Brain microvascular endothelial cell (primary cell): ENCODE measurements at regions not wholly inside any gene's neighbourhood (a gene's known extent, or its start where the extent isn't known, plus 50 kb on each side); places are given as distances from the start of the nearest gene placed in this dataset.

ENCODE experiments used
- DNase-seq: peaks from one replicate; pipeline ENCODE4 v3.0.0-alpha.2; 2020
- H3K27ac ChIP-seq: fragments of 250-450 bp; sonication (Bioruptor Pico); 2 replicates; pipeline ENCODE4 v1.5.1; 2020; ENCODE audit warnings: mild to moderate bottlenecking, moderate library complexity
- H3K27me3 ChIP-seq: fragments of 250-450 bp; sonication (Bioruptor Pico); replicated peaks from 2 replicates; pipeline ENCODE4 v1.5.1; 2020; ENCODE audit warnings: mild to moderate bottlenecking
- H3K36me3 ChIP-seq: fragments of 250-450 bp; sonication (Bioruptor Pico); replicated peaks from 2 replicates; pipeline ENCODE4 v1.5.1; 2020; ENCODE audit warnings: mild to moderate bottlenecking
- H3K4me3 ChIP-seq: 2 replicates; pipeline ENCODE4 v1.5.1; 2011; ENCODE audit warnings: low read depth, mild to moderate bottlenecking, control low read depth, low read length, moderate library complexity
- in situ Hi-C: cut with HindIII; loops from 2 replicates; pipeline ENCODE4 v1.10.0; 2017; ENCODE audit warnings: low sequenced_read_pairs, low pct_ligation_motif_present
- TF ChIP-seq, protein P1 (sequence below): IDR thresholded peaks from 2 replicates; pipeline ENCODE4 v1.5.1; 2011; ENCODE audit warnings: low read depth, mild to moderate bottlenecking, moderate library complexity, low read length, control low read depth, inconsistent platforms; ENCODE audit errors: missing control alignments

DNA sequence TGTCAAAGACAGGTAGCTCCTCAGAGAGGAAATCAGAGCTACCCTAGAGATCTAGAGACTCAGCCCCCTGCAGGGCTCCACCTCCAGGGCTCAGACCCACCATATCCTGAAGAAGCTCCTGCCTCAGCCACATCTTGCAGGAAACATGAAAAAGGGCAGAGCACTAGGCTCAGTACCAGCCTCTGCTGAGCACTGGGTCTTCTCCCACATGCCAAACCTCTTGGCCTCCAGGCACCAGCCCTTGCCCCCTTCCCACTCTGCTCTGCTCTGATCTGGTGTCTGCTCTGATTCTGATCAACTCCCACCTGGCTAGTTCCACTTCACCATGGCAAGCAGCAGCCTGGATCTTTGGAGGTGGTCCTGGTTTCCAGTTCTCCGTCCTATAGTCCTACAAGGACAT is 114.3 kb upstream of the SLC66A3 start:
- Histone ChIP-seq H3K27ac (no peak overlapping the region), H3K4me3 (no peak overlapping the region), H3K27me3 (no peaks in the 10 kb centered on the region), H3K36me3 (no peaks in the 10 kb centered on the region)
- in situ Hi-C loops = no loop called here
- TF ChIP-seq, protein P1, sequence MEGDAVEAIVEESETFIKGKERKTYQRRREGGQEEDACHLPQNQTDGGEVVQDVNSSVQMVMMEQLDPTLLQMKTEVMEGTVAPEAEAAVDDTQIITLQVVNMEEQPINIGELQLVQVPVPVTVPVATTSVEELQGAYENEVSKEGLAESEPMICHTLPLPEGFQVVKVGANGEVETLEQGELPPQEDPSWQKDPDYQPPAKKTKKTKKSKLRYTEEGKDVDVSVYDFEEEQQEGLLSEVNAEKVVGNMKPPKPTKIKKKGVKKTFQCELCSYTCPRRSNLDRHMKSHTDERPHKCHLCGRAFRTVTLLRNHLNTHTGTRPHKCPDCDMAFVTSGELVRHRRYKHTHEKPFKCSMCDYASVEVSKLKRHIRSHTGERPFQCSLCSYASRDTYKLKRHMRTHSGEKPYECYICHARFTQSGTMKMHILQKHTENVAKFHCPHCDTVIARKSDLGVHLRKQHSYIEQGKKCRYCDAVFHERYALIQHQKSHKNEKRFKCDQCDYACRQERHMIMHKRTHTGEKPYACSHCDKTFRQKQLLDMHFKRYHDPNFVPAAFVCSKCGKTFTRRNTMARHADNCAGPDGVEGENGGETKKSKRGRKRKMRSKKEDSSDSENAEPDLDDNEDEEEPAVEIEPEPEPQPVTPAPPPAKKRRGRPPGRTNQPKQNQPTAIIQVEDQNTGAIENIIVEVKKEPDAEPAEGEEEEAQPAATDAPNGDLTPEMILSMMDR = no peak
- no peak for DNase-seq

DNA sequence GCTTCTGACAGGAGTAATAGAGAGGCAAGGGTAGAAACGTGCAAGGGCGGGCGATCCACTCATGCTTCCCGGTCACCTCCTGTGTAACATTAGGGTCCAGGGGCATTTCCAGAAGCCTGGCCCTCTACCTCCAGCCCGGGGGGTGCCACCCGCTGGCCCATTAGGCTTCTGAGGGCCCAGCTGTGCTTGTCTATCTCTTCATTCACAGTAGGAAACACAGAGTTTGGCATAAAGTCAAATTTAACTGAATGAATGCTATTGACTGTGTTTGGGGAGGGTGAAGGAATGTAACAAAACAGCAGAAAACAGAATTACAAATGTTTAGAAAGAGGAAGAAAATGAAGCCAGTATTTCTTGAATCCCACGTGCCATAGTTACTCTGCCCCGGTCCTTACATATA is 112.4 kb upstream of the SLC66A3 start:
- TF ChIP-seq, protein P1 = no peak
- Histone ChIP-seq H3K27ac (no peak overlapping the region), H3K27me3 (no peaks in the 10 kb centered on the region), H3K36me3 (no peaks in the 10 kb centered on the region), H3K4me3 (no peak overlapping the region)
- no peak for DNase-seq
- in situ Hi-C loops = no loop called here

DNA sequence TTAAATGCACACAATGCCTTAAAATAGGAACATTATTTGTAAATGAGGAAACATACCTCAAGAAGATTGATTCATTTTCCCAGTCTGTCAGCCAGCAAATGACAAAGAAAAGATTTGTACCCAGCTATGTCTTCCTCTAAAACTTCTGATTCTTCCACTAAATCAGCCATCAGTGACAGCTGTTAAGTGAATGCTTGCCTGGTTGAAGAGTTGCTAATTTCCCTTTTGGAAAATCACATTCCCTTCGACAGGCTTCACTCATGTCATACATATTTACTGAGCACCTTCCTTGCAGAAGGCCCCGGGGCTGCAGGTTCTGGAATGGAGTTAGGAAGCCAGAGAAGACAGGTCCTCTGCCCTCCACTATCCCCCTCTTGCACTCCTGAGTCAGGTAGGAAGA is 112.0 kb upstream of the SLC66A3 start:
- in situ Hi-C loops = no loop called here
- Histone ChIP-seq H3K4me3 (no peak overlapping the region), H3K36me3 (no peaks in the 10 kb centered on the region), H3K27ac (no peak overlapping the region), H3K27me3 (no peaks in the 10 kb centered on the region)
- TF ChIP-seq, protein P1 = no peak
- no peak for DNase-seq

DNA sequence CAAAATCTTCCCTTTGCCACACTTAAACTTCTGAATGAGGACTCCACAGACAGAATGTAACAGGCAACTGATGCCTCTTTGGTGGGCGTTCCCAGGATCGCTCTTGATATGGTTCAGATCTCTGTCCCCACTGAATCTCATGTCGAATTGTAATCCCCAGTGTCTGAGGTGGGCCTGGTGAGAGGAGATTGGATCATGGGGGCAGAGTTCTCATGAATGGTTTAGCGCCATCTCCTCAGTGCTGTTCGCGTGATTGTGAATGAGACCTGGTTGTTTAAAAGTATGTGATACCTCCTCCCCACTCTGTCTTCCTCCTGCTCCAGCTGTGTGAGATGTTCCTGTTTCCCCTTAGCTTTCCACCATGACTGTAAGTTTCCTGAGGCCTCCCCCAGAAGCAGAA is 111.1 kb upstream of the SLC66A3 start:
- no peaks in the 10 kb centered on the region for H3K27me3 ChIP-seq
- DNase-seq = no peak
- TF ChIP-seq, protein P1 = no peak
- in situ Hi-C loops = no loop called here
- no peak overlapping the region for H3K4me3 ChIP-seq
- no peaks in the 10 kb centered on the region for H3K36me3 ChIP-seq
- H3K27ac ChIP-seq = no peak overlapping the region

DNA sequence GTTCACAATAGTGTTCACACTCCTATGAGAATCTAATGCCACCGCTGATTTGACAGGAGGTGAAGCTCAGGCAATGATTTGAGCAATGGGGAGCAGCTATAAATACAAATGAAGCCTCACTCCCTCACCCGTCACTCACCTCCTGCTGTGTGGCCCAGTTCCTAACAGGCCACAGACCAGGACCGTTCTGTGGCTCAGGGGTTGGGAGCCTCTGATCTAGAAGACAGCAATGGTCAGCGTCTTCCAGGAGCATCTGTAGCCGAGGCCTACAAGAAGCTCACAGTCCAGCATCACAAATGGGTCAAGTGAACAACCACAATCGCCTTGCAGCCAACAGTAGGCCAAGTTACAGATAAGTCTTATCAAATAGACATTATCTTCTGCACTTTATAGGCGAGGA is 110.0 kb upstream of the SLC66A3 start:
- DNase-seq = no peak
- TF ChIP-seq, protein P1 = no peak
- in situ Hi-C loops = no loop called here

DNA sequence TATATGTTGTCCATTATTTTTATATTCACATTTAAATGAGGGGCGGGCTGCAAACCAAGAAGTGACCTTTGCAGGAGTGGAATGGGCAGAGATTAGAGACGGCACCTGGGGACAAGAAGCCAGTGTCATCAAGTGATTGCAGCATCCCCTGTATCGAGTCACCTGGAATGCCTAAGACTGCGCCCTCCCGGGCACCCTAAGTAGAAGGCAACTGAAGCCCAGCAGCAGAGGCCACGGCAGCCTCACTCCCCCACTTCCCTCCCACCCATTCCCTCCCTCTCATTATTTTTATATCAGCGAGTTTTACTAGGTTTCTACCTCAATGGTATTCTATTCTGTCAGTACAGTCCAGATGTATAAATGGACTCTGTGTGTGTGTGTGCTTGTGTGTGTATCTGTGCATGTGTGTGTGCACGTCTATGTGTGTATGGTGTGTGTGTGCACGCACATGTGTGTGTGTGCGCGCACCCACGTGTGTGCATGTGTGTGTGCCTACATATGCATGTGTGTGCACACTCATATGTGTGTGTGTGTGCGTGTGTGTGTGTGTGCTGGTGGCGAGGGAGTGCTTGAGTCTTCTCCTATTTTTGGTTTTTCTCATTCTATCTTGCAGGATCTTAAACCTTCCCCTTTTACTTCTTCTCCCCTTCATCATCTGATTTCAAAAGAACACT is 106.8 kb upstream of the SLC66A3 start:
- TF ChIP-seq, protein P1 = no peak
- no peak for DNase-seq
- Histone ChIP-seq H3K4me3 (no peak overlapping the region), H3K27ac (no peak overlapping the region), H3K27me3 (no peaks in the 10 kb centered on the region), H3K36me3 (no peaks in the 10 kb centered on the region)
- in situ Hi-C loops = no loop called here

More for the DNA sequence above, 110.0 kb upstream of the SLC66A3 start:
- Histone ChIP-seq H3K27ac (no peak overlapping the region), H3K4me3 (no peak overlapping the region), H3K27me3 (no peaks in the 10 kb centered on the region), H3K36me3 (no peaks in the 10 kb centered on the region)
